DOHH2 (cell line): ENCODE measurements at regions not wholly inside any gene's neighbourhood (a gene's known extent, or its start where the extent isn't known, plus 50 kb on each side); places are given as distances from the start of the nearest gene placed in this dataset.

Source experiments
- CTCF ChIP-seq: fragments of 200-600 bp; sonication (generic); IDR thresholded peaks from one replicate; pipeline ENCODE4 v1.5.1; 2014; ENCODE audit warnings: antibody characterized with exemption, mild to moderate bottlenecking, low read depth, low read length; ENCODE audit not compliant: poor library complexity, severe bottlenecking
- EZH2phosphoT487 ChIP-seq: fragments of 200-600 bp; sonication (generic); IDR thresholded peaks from 2 replicates; pipeline ENCODE4 v1.6.1; 2017; ENCODE audit warnings: borderline replicate concordance, mild to moderate bottlenecking, antibody characterized with exemption, low read length, moderate library complexity, mixed read lengths

- TF ChIP-seq CTCF: no peak
- TF ChIP-seq EZH2phosphoT487: no peak
Measured at GRCh38 chr6:10060004-10060403, 354.9 kb downstream of the TFAP2A start.
